Omental fat pad (tissue), 3 donors: ENCODE measurements at regions not wholly inside any gene's neighbourhood (a gene's known extent, or its start where the extent isn't known, plus 50 kb on each side); places are given as distances from the start of the nearest gene placed in this dataset.

Experiments
- ATAC-seq: fragments of 150-250 bp; one replicate; pipeline ENCODE4 v1.9.1; 2016; ENCODE audit warnings: mild to moderate bottlenecking, moderate library complexity; ENCODE audit not compliant: low FRiP score
- DNase-seq: peaks from one replicate; pipeline ENCODE4 v3.0.0-alpha.2; 2019; ENCODE audit warnings: low spot score
- TF ChIP-seq, protein P1 (sequence below), 3 donors: fragments of 450-650 bp; IDR thresholded peaks; one replicate each; pipeline ENCODE4 v1.5.1; 2016 to 2017; ENCODE audit warnings: antibody characterized with exemption in 3 of 3, mild to moderate bottlenecking in 3 of 3, moderate library complexity in 2 of 3

DNA sequence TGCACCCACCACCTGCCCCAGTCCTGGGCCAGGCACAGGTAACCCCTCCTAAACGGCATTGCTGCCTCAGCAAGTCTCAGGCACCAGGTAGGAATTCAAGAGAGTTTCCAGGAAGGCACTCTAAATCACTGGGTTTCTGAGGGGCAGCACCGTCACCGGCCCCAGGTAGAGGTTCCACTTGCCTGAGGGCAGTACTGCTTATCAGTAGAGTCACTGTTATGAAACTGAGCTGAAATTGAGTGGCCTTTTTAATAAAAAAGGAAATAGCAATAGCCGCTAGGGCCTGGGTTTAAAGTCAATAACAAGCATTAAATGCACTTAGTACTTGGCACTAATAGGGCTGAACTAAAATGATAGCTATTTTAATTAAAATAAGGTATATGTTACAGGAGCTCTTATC, 653.7 kb downstream of the METTL4 start:
- TF ChIP-seq, protein P1, sequence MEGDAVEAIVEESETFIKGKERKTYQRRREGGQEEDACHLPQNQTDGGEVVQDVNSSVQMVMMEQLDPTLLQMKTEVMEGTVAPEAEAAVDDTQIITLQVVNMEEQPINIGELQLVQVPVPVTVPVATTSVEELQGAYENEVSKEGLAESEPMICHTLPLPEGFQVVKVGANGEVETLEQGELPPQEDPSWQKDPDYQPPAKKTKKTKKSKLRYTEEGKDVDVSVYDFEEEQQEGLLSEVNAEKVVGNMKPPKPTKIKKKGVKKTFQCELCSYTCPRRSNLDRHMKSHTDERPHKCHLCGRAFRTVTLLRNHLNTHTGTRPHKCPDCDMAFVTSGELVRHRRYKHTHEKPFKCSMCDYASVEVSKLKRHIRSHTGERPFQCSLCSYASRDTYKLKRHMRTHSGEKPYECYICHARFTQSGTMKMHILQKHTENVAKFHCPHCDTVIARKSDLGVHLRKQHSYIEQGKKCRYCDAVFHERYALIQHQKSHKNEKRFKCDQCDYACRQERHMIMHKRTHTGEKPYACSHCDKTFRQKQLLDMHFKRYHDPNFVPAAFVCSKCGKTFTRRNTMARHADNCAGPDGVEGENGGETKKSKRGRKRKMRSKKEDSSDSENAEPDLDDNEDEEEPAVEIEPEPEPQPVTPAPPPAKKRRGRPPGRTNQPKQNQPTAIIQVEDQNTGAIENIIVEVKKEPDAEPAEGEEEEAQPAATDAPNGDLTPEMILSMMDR (IDR thresholded peaks at IDR 0.05) = no peak
- DNase-seq = no peak
- no peak for ATAC-seq

DNA sequence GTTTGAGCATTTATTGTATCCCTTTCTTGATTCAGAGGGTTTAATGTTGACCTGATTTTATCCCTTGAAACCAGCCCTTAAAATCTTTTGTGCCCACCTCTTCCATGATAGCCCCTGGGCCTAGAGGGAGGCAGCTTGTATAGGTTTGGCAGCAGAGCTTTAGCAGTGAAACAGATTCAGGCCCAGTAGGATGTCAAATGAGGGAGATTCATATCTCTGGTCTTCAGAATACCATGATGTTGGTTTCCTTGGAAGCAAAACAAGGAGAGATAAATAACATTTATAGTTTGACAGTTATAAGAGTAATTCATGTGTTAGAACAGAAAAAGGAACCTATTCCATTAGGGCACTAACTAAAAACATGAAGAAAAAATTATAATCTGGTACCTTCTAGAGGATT, 649.2 kb downstream of the METTL4 start:
- DNase-seq (no peak), ATAC-seq (no peak)
- TF ChIP-seq, protein P1 (IDR thresholded peaks at IDR 0.05) = no peak

DNA sequence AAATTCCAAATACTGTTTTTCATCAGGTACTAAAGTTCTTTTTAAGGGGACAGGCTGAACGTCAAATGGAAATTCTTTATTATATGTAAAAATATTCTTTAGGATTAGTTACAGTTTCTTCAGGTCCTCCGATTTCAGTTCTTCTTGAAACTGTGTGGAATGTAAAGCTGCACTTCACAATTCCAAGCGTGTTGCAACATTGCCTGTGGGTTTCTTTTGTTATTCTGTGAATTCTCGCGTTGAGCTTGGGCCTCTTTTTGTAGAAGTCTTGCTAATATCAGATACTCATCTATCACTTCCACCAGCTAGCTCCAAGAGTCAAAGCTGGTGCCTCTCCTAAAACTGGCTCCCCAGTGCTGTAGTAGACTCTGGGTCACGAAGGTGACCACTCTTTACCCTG, 642.6 kb downstream of the METTL4 start:
- no peak for DNase-seq
- ATAC-seq = no peak
- TF ChIP-seq, protein P1 (IDR thresholded peaks at IDR 0.05) = no peak

DNA sequence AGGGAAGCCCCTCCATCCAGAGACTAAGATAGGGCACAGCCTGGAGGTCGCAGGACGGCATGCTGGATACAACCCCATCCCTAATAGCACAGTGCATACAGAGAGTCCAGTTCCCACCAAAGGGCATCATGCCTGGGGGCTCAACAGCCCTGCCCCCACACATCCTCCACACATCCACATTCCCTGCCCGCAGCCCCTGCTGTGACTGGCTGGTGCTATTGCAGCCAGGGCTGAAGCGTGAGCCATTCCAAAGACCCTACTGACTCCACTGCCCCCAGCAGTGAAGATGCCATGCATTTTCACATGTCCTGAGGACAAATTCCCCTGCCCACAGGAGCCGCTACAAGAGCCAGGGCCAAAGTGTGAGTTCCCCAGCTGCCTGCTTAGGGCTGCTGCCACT, 641.6 kb downstream of the METTL4 start:
- TF ChIP-seq, protein P1 (IDR thresholded peaks at IDR 0.05) = no peak
- DNase-seq (no peak), ATAC-seq (no peak)

DNA sequence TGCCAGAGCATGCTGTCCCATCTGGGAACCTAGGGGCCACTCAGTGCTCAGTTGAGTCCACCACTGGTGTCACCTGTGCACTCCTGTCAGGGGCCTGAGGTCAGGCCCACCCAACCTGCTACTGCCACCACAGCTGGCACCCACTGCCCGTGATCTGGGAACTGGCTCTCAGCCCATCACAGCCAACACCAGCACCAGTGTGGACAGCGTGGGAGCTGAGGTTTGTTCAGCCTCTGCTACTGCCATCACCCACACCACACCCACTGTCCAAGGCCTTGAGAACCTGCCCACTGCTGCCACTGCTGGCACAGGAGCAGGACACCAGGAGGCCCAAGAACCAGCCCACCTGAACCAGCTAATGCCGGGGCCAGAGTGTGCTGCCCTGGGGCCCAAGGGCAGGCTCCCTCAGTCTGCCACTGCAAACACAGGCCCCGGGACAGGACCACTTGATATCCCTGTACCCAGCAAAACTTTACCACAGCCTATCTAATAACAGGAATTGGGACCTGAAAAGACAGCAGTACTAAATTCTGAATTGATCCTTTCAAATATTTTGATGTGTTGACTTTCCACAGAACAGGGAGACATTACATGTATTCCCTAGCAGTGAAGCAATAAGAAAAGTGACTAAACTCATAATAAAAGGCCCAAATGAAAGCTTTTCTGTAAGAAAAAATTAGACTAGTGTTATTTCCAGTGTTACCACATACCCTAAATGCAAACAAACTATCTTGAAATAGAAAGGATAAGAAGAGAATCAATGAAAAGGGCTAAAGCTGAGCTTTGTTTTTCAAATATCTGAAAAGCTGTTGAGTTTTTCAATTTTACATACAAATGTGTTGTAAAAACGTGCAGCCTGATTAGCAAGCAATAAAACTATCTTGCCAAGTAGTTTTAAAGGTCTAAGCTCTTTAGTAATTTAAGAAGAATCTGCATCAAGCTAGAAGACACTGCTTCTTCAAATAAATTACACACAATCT, 640.7 kb downstream of the METTL4 start:
- DNase-seq (no peak), ATAC-seq (no peak)
- TF ChIP-seq, protein P1 (IDR thresholded peaks at IDR 0.05) = no peak

DNA sequence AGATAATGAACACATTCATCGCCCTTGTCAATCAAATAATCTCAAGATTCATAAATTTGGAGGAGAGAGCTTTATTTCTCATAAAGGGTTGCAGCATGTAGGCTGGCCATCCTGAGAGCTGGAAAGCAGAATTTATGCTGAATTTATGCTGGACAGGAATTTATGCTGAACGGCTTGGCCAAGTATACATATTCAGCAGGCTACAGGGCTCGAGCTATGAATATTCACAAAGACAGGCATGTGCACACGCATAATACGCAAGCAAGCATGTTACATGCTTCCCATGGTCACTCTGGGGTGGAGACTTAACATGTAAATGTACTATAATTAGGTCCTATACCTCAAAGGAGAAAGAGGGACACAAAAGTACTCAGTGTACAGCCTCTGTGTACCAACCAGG, 618.8 kb downstream of the METTL4 start:
- ATAC-seq = no peak
- TF ChIP-seq, protein P1 (IDR thresholded peaks at IDR 0.05) = no peak
- no peak for DNase-seq
